GM19043 (cell line): ENCODE measurements at regions not wholly inside any gene's neighbourhood (a gene's known extent, or its start where the extent isn't known, plus 50 kb on each side); places are given as distances from the start of the nearest gene placed in this dataset.
"Not testable (repeated sequence)": the region's sequence is repeated elsewhere in the genome, so short reads cannot be mapped to it uniquely, and the experiment has no call there.

ENCODE experiments used
- ATAC-seq: cut with Tn5 transposase; IDR thresholded peaks from one replicate; pipeline ENCODE4 v1.9.1; 2021; ENCODE audit warnings: low read depth; ENCODE audit not compliant: unreplicated experiment

DNA sequence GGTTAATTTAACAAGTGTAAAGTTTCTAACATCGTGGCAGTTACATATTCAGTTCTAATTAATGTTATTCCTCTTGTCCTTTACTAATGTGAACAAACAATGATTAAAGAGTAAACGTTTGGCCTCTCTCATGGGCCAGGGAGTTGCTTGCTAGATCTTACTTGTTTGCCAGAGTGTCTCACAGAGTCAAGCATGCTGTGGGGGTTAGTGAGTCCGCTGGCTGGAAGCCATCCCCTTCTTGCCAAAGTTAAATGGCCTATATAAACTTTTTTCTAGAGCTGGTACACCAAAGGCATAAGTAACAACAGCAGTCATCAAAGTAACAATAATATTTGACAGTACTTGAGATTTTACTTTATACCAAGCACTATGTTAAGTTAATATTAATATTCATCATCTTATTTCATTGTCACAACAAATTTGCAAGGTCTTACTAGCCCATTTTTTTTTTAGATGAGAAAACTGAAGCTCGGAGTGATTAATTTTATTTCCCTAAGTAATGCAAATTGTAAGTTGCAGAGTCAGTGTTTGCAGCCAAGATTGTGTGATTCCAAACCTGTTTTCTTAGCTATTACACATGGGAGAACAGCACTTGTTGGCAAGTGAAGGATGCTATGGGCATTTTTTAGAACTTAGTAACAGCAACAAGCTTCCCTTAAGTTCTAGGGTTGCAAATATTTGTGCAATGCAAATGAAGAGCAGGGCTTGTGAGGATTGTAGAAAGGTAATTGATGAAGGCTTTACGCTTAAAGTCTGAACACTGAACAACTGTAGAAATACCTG is 224.5 kb downstream of the RFPL4B start:
- no peak for ATAC-seq

GRCh38 chr6:112574190-112574589 is 227.1 kb downstream of the RFPL4B start:
- no peak for ATAC-seq

DNA sequence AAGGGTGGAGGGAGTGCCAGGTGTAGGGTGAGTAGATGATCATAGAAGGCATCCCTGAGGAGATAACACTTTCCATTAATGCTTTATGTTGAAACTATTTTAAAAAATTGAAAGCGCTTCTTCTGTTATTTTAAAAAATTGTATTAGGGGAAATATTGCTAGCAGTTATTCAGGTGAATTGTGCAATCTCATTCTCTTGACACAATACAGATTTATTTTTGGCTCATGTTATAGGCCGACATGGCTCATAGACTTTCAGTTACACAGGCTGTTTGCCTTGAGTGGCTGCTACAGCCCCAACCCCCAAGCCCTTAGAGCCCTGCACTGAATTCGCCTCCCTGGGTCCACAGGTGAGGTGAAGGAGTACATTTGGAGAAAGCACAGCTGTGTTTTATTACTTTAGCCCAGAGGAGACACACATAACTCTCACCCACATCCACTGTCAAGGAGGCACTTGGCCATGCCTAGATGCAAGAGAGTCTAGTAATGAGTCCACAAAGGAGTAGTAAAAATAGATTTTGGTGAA is 228.2 kb downstream of the RFPL4B start:
- ATAC-seq, result no peak

- ATAC-seq, result no peak
These were observed 229.3 kb downstream of the RFPL4B start for GRCh38 chr6:112576423-112576822.

GRCh38 chr6:112579601-112580000 is 232.5 kb downstream of the RFPL4B start:
- ATAC-seq, result no peak

DNA sequence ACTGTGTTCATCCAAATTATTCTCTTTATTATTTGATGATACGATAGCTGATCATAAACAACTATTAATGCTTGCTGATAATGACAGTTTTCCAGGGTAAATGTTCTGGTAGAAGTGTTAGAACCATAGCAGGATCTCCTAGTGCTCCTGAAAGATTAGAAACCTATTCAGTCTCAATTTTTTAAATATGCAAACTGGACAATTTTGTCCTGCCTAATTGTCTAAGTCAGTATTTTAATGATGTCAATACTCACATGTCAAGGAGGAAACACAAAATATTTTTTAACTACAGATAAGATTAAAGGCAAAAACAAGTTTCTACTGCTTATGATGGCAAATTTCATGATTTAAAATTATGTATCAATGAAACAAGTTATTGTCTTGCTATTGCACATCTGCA is 233.9 kb downstream of the RFPL4B start:
- no peak for ATAC-seq

DNA sequence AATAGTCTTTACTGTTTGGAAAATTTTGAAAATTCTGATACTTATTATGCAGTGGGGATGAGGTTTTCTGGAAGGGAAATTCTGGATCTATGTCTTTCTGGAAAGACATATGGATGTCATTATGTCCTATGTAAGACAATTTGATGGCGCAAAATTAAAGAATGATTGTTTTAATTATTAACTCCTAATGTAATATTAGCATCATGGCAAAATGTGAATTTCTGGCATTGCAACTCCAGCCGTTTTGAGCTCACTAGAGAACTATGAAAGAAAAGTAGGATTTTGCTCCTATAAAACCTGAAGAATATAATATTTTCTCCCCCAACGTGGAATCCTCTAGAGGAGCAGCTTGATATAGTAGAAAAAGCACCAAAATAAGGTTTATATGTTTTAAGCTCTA is 243.2 kb downstream of the RFPL4B start:
- no peak for ATAC-seq

DNA sequence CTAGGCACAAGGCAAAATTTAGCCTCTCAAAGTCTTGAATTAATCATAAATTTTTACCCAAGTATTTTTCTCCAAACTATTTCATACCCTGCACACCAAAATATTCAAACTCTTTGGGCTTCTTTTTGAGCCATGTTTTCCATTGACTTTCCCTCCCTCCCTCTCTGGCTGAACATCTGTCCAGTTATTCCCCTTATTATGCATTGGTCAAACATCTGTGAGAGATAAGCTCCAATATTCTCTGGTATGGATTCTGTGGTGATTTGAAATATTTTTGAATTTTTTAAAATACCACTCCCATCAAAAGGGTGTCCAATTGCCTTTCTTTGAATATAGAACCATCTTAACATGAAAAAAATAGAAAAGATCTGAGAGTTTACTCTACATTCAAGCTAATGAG is 244.2 kb downstream of the RFPL4B start:
- no peak for ATAC-seq

DNA sequence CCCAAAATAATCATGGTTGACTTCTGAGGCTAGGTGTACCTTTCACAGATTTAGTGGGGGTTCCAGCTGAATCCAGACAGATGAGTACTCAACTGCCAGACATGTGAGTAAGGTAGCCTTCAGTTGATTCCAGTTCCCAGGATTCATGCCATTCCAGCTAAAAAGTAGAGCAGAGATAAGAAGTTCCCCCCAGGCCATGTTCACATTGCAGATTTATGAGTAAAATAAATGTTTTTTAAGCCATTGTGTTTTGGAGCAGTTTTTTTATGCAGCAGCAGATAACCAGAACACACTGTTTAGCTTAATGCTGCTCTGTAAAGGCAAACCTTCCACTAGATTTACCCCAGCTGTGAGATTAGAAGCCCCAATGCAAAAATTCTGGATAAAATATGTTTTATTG is 245.0 kb downstream of the RFPL4B start:
- no peak for ATAC-seq

DNA sequence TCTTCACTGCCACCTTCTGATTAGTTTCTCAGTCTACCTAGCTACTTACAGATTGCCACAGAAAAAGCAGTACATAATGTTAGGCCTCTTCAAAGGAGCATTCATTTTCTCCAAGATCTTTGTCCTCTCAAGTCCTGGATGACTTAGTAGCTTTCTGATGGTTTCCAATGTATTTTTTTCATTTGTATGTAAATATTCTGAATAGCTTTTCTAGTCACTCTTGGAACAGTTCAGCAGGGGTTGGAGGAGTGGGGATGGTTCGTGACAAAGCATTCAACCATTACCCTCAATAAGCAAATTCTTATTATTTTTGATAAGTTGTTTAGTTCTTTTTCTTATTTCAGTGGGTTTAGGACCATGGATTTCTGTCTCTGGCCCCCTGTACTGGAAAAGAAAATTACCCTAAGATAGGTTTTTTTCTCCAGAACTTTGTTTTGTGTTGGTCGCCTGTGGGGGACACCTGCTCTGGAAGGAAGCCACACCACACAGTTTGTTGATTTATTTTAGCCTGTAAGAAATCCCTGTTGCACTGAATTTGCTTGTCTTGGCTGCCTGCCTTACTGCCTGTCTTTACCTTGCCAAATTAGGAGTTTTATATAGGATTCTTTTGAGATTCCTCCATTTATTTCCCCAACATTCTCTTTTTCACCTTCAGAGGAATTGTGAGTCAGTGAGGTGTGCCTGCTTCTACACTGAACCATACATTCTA is 247.9 kb downstream of the RFPL4B start:
- no peak for ATAC-seq

DNA sequence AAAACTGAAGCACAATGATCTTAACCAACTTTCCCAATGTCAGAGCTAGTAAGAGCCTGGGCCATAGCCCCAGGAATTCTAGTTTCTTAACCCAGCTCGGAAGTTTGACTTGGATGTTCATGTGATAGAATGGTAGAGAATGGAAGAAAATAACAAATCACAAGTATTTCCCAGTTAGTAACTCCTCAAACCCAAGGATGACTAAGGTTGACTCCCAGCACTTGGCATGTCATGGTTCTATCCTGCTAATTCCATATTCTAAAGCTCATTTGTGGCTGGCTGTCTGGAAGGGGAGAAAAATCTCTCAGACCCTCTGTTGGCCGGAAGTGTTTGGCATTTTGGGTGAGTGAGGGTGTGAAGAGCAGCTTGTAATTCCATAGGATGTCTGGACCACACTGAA is 248.7 kb downstream of the RFPL4B start:
- no peak for ATAC-seq

DNA sequence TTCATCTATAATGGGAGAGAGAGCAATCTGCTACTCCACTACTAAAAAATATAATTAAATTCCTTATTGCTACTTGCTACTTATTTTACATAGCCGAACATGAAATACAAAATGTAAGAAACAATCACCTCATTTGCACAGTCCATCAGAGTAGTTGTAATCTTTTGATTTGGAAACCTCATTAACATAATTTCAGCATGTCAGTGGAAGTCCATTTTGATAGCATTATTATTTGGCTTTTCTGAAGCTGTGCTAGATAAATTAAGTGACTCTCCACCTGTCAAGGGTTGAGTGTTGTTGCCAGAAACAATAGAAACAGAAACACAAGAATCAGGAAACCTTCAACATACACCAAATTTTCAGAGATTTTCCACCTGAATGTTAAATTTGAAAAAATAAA is 250.0 kb downstream of the RFPL4B start:
- ATAC-seq, result no peak

GRCh38 chr6:112600168-112600567 is 253.0 kb downstream of the RFPL4B start:
- no peak for ATAC-seq

DNA sequence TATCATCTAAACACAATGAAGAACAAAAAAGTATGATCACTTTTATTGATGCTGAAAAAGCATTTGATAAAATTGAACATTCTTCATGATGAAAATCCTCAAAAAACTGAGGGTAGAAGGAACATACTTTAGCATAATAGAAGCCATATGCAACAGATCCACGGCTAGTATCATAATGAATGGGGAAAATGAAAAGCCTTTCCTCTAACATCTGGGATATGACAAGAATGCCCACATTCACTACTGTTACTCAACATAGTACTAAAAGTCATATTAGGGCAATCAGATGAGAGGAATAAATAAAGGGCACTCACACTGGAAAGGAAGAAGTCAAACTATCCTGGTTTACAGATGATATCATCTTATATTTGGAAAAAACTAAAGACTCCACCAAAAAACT is 256.6 kb downstream of the RFPL4B start:
- no peak for ATAC-seq

DNA sequence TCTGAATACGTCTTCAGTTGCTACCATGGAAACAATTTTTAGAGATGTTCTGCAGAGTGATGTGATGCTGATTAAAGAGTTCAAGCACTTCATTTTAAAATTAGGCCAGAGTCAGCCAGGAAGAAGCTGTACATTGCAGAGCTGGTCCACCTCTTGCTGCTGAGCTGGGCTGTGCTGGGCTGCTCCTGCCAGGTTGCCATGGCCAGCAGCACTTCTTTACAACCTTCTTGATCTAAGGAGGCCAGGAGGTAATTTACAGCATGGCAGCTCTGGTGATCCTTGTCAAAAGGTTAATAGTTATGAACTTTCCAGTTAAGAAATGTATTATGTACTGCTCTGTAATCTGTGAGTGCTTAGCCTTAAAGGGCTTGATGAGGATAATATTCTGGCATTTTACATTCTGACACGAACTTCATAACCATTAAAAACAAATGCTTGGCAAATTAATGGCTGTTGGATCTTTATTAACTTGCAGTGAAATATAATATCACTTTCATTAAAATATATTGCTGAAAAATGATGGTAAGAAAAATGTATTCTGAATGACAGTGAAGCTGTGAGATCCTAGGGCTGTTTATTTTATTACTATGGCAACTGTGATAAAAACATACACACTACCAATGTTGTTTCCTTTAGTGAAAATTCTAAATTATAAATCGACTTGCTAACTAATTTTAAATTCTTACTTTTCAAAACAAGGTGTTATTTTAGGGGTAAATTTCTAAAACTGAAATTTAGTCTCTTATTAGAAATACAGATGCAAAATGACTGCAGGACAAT is 259.7 kb downstream of the RFPL4B start:
- no peak for ATAC-seq

DNA sequence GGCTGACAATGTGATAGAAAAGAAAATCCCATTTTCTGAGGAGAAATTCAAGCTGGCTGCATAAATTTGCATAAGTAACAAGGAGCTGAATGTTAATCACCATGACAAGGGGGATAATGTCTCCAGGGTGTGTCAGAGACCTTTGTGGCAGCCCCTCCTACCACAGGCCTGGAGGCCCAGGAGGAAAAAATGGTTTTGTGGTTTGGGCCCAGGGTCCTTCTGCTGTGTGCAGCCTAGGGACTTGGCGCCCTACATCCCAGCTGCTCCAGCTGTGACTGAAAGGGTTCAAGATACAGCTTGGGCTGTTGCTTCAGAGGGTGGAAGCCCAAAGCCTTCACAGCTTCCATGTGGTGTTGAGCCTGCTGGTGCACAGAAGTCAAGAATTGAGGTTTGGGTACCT is 261.8 kb downstream of the RFPL4B start:
- ATAC-seq, result not testable (repeated sequence)

GRCh38 chr6:112613410-112613809 is 266.3 kb downstream of the RFPL4B start:
- ATAC-seq, result no peak

DNA sequence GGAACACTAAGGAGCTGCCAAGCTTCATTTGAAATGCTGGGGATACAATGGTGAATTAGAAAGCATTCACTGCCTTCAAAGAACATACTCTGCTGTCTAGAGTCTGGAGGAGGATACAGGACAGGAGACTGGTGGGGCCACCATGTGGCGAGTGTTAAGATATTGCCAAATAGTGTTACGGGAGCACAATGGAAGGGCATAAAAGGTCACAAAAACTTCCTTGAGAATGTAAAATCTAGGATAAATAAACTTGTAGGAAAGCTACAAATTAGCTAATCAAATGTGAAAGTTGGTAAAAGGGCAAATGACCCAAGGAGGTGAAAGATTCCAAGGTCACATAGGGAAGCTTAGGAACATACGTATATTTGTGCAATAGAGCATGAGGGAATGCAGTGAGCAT is 271.7 kb downstream of the RFPL4B start:
- ATAC-seq, result no peak

- ATAC-seq, result peak; percentile 69
These were observed 273.9 kb downstream of the RFPL4B start for GRCh38 chr6:112620812-112621569.

DNA sequence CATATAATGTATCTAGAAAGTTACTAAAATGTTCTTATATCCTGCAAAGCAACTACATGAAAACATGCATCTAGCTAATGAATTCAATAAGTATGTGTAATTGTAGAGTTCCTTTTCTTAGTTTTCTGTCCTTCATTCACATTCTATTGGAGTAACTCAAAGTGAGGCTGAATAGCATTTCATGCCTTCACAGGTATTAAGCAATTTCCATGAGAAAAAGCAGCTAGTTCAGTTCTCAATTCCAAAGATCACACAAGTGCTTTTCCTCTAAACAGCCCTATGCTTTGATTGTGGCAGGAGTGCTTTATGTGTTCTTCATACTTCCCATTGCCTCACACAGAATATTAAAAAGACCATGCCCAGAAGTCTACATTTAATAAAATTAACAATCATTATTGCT is 274.9 kb downstream of the RFPL4B start:
- ATAC-seq, result no peak
